CD4-positive, alpha-beta memory T cell (primary cell): ENCODE measurements at regions not wholly inside any gene's neighbourhood (a gene's known extent, or its start where the extent isn't known, plus 50 kb on each side); places are given as distances from the start of the nearest gene placed in this dataset.

Experiments
- CTCF ChIA-PET: fragments of 350-600 bp; sonication (Branson Sonifier 250); formaldehyde crosslinking; loops from one replicate; lab custom pipeline; 2021; ENCODE audit warnings: inconsistent platforms; ENCODE audit not compliant: partially characterized antibody; lab: Charles Lee
- POLR2A ChIA-PET: fragments of 350-600 bp; sonication (Branson Sonifier 250); formaldehyde crosslinking; loops from one replicate; lab custom pipeline; 2021; ENCODE audit not compliant: partially characterized antibody; lab: Charles Lee
- DNase-seq, 5 donors: peaks; one replicate each; pipeline versions ENCODE4 v3.0.0 to v3.0.0-alpha.2; 2020 to 2022; ENCODE audit warnings: mixed read lengths in 1 of 5
- H3K27ac ChIP-seq: one replicate; pipeline ENCODE4 v1.7.0; 2013; ENCODE audit warnings: low read depth, low read length
- H3K27me3 ChIP-seq: 2 replicates; pipeline ENCODE4 v1.7.0; 2013; ENCODE audit warnings: mild to moderate bottlenecking, low read length, moderate library complexity; ENCODE audit not compliant: insufficient read depth
- H3K36me3 ChIP-seq: 2 replicates; pipeline ENCODE4 v1.7.0; 2013; ENCODE audit warnings: mild to moderate bottlenecking, low read length, moderate library complexity; ENCODE audit not compliant: insufficient read depth
- H3K4me1 ChIP-seq: 2 replicates; pipeline ENCODE4 v1.7.0; 2013; ENCODE audit warnings: mild to moderate bottlenecking, low read length, moderate library complexity; ENCODE audit not compliant: insufficient read depth
- H3K4me3 ChIP-seq, 2 donors: one replicate each; pipeline ENCODE4 v1.7.0; 2013; ENCODE audit warnings: low read length in 2 of 2, mild to moderate bottlenecking in 1 of 2
- H3K9me3 ChIP-seq, 2 donors: one replicate each; pipeline ENCODE4 v1.7.0; 2013; ENCODE audit warnings: low read length in 2 of 2, control low read depth in 1 of 2; ENCODE audit not compliant: control insufficient read depth in 1 of 2
- H3K27ac Mint-ChIP-seq, 7 donors: one replicate each; pipeline ENCODE4 v1.8.0; 2020 to 2021; ENCODE audit warnings: mixed read lengths in 7 of 7, mild to moderate bottlenecking in 6 of 7, inconsistent platforms in 3 of 7, moderate library complexity in 3 of 7
- H3K27me3 Mint-ChIP-seq, 2 donors: one replicate each; pipeline ENCODE4 v1.8.0; 2020 to 2021; ENCODE audit warnings: mixed read lengths in 2 of 2
- H3K36me3 Mint-ChIP-seq, 2 donors: one replicate each; pipeline ENCODE4 v1.8.0; 2020 to 2021; ENCODE audit warnings: mixed read lengths in 2 of 2, inconsistent platforms in 1 of 2, mild to moderate bottlenecking in 1 of 2
- H3K4me1 Mint-ChIP-seq, 4 donors: one replicate each; pipeline ENCODE4 v1.8.0; 2020 to 2021; ENCODE audit warnings: mixed read lengths in 4 of 4, mild to moderate bottlenecking in 1 of 4
- H3K4me3 Mint-ChIP-seq, 8 donors: one replicate each; pipeline ENCODE4 v1.8.0; 2020 to 2021; ENCODE audit warnings: mixed read lengths in 8 of 8, mild to moderate bottlenecking in 7 of 8, moderate library complexity in 6 of 8, inconsistent platforms in 3 of 8
- H3K9me3 Mint-ChIP-seq, 8 donors: one replicate each; pipeline ENCODE4 v1.8.0; 2020 to 2021; ENCODE audit warnings: mixed read lengths in 8 of 8, mild to moderate bottlenecking in 5 of 8, inconsistent platforms in 3 of 8, moderate library complexity in 1 of 8
- intact Hi-C: fragments of 100-400 bp; cut with micrococcal nuclease; formaldehyde crosslinking; loops from one replicate; pipeline ENCODE4 v1.15.1; 2023

- H3K4me1 ChIP-seq, result no peaks in the 10 kb centered on the region
- no peaks in the 10 kb centered on the region for H3K27me3 ChIP-seq
- Mint-ChIP-seq H3K36me3 (no peaks in the 10 kb centered on the region), H3K4me3 (no peak overlapping the region), H3K9me3 (peaks cover 0 to 35% (median 24%) of the 10 kb centered on the region in 8 donors), H3K4me1 (no peaks in the 10 kb centered on the region), H3K27me3 (peaks cover 5 to 16% of the 10 kb centered on the region in 2 donors), H3K27ac (no peak overlapping the region)
- H3K4me3 ChIP-seq, result no peak overlapping the region
- ChIA-PET POLR2A (no interaction called here), CTCF (no interaction called here)
- intact Hi-C loops, result no loop called here
- no peak overlapping the region for H3K27ac ChIP-seq
- no peaks in the 10 kb centered on the region for H3K9me3 ChIP-seq
- no peaks in the 10 kb centered on the region for H3K36me3 ChIP-seq
- DNase-seq, result no peak
Measured at GRCh38 chr1:29531596-29531995, 295.3 kb downstream of the PTPRU start.

GRCh38 chr1:29529677-29530278 is 293.5 kb downstream of the PTPRU start:
- H3K9me3 ChIP-seq, result no peaks in the 10 kb centered on the region
- no peak for DNase-seq
- H3K36me3 Mint-ChIP-seq, result no peaks in the 10 kb centered on the region
- H3K4me1 Mint-ChIP-seq, result no peaks in the 10 kb centered on the region
- H3K4me3 ChIP-seq, result no peak overlapping the region
- H3K27me3 Mint-ChIP-seq, result peaks cover 8 to 22% of the 10 kb centered on the region in 2 donors
- no peaks in the 10 kb centered on the region for H3K4me1 ChIP-seq
- no peak overlapping the region for H3K27ac Mint-ChIP-seq
- H3K27me3 ChIP-seq, result no peaks in the 10 kb centered on the region
- no peak overlapping the region for H3K27ac ChIP-seq
- no peak overlapping the region for H3K4me3 Mint-ChIP-seq
- CTCF ChIA-PET, result no interaction called here
- POLR2A ChIA-PET, result no interaction called here
- H3K9me3 Mint-ChIP-seq, result peaks cover 0 to 35% (median 24%) of the 10 kb centered on the region in 8 donors
- intact Hi-C loops, result no loop called here
- H3K36me3 ChIP-seq, result no peaks in the 10 kb centered on the region

GRCh38 chr1:29527314-29528004 is 291.1 kb downstream of the PTPRU start:
- no peaks in the 10 kb centered on the region for H3K27me3 ChIP-seq
- Mint-ChIP-seq H3K27ac (no peak overlapping the region), H3K4me1 (no peaks in the 10 kb centered on the region), H3K9me3 (peaks cover 0 to 31% (median 22%) of the 10 kb centered on the region in 8 donors), H3K27me3 (peaks cover 15 to 20% of the 10 kb centered on the region in 2 donors), H3K4me3 (no peak overlapping the region), H3K36me3 (no peaks in the 10 kb centered on the region)
- ChIA-PET POLR2A (no interaction called here), CTCF (no interaction called here)
- H3K27ac ChIP-seq, result no peak overlapping the region
- H3K4me1 ChIP-seq, result no peaks in the 10 kb centered on the region
- no peak overlapping the region for H3K4me3 ChIP-seq
- H3K9me3 ChIP-seq, result no peaks in the 10 kb centered on the region
- DNase-seq, result no peak
- intact Hi-C loops, result no loop called here
- H3K36me3 ChIP-seq, result no peaks in the 10 kb centered on the region

- intact Hi-C loops, result no loop called here
- Histone ChIP-seq H3K27me3 (no peaks in the 10 kb centered on the region), H3K4me1 (no peaks in the 10 kb centered on the region), H3K9me3 (no peaks in the 10 kb centered on the region), H3K27ac (no peak overlapping the region), H3K36me3 (no peaks in the 10 kb centered on the region), H3K4me3 (no peak overlapping the region)
- Mint-ChIP-seq H3K4me1 (no peaks in the 10 kb centered on the region), H3K4me3 (no peak overlapping the region), H3K27me3 (peaks cover 15 to 21% of the 10 kb centered on the region in 2 donors), H3K36me3 (no peaks in the 10 kb centered on the region), H3K9me3 (peaks cover 0 to 31% (median 20%) of the 10 kb centered on the region in 8 donors), H3K27ac (no peak overlapping the region)
- no peak for DNase-seq
- ChIA-PET CTCF (no interaction called here), POLR2A (no interaction called here)
Measured at GRCh38 chr1:29525941-29526340, 289.6 kb downstream of the PTPRU start.

GRCh38 chr1:29524285-29525065 is 288.2 kb downstream of the PTPRU start:
- ChIA-PET CTCF (no interaction called here), POLR2A (no interaction called here)
- H3K27me3 Mint-ChIP-seq, result peaks cover 18 to 23% of the 10 kb centered on the region in 2 donors
- H3K4me1 Mint-ChIP-seq, result no peaks in the 10 kb centered on the region
- no peaks in the 10 kb centered on the region for H3K36me3 Mint-ChIP-seq
- H3K36me3 ChIP-seq, result no peaks in the 10 kb centered on the region
- no peak overlapping the region for H3K27ac ChIP-seq
- no peaks in the 10 kb centered on the region for H3K9me3 ChIP-seq
- no peak overlapping the region for H3K4me3 ChIP-seq
- no peak for DNase-seq
- intact Hi-C loops, result no loop called here
- H3K27me3 ChIP-seq, result no peaks in the 10 kb centered on the region
- H3K4me1 ChIP-seq, result no peaks in the 10 kb centered on the region
- no peak overlapping the region for H3K27ac Mint-ChIP-seq
- peaks cover 0 to 19% (median 13%) of the 10 kb centered on the region in 8 donors for H3K9me3 Mint-ChIP-seq
- H3K4me3 Mint-ChIP-seq, result no peak overlapping the region

GRCh38 chr1:29523576-29523975 is 287.3 kb downstream of the PTPRU start:
- intact Hi-C loops, result no loop called here

GRCh38 chr1:29523136-29523535 is 286.8 kb downstream of the PTPRU start:
- no peak overlapping the region for H3K27ac Mint-ChIP-seq

More at GRCh38 chr1:29523576-29523975, 287.3 kb downstream of the PTPRU start:
- ChIA-PET POLR2A (no interaction called here), CTCF (no interaction called here)
- Histone ChIP-seq H3K27me3 (no peaks in the 10 kb centered on the region), H3K36me3 (no peaks in the 10 kb centered on the region), H3K4me3 (no peak overlapping the region), H3K9me3 (no peaks in the 10 kb centered on the region), H3K27ac (no peak overlapping the region), H3K4me1 (no peaks in the 10 kb centered on the region)
- Mint-ChIP-seq H3K27ac (no peak overlapping the region), H3K9me3 (peaks cover 0 to 10% (median 4%) of the 10 kb centered on the region in 8 donors), H3K36me3 (no peaks in the 10 kb centered on the region), H3K27me3 (peaks cover 20 to 21% of the 10 kb centered on the region in 2 donors), H3K4me3 (no peak overlapping the region), H3K4me1 (no peaks in the 10 kb centered on the region)
- DNase-seq, result no peak

More at GRCh38 chr1:29523136-29523535, 286.8 kb downstream of the PTPRU start:
- Histone ChIP-seq H3K4me1 (no peaks in the 10 kb centered on the region), H3K27ac (no peak overlapping the region), H3K36me3 (no peaks in the 10 kb centered on the region), H3K4me3 (no peak overlapping the region), H3K27me3 (no peaks in the 10 kb centered on the region), H3K9me3 (no peaks in the 10 kb centered on the region)
- intact Hi-C loops, result no loop called here
- DNase-seq, result no peak
- Mint-ChIP-seq H3K9me3 (peaks cover 0 to 10% (median under 1%) of the 10 kb centered on the region in 8 donors), H3K27me3 (peaks cover 20 to 23% of the 10 kb centered on the region in 2 donors), H3K4me1 (no peaks in the 10 kb centered on the region), H3K4me3 (no peak overlapping the region), H3K36me3 (no peaks in the 10 kb centered on the region)
- CTCF ChIA-PET, result no interaction called here
- POLR2A ChIA-PET, result no interaction called here
